ENCODE measurements at regions not wholly inside any gene's neighbourhood (a gene's known extent, or its start where the extent isn't known, plus 50 kb on each side); places are given as distances from the start of the nearest gene placed in this dataset.
"Not testable (repeated sequence)": the region's sequence is repeated elsewhere in the genome, so short reads cannot be mapped to it uniquely, and the experiment has no call there.

GRCh38 chr12:131639270-131639940 lies 71.5 kb upstream of the SFSWAP start:
- DNase-seq = no peak

GRCh38 chr12:131640525-131640924 lies 70.4 kb upstream of the SFSWAP start:
- DNase-seq = peak; percentile 47

- DNase-seq = no peak
Measured at GRCh38 chr12:131641315-131641714, 69.6 kb upstream of the SFSWAP start.

GRCh38 chr12:131642101-131642540 lies 68.8 kb upstream of the SFSWAP start:
- DNase-seq = no peak

- DNase-seq = no peak
Measured at GRCh38 chr12:131642771-131643170, 68.1 kb upstream of the SFSWAP start.

GRCh38 chr12:131643631-131644452 lies 67.0 kb upstream of the SFSWAP start:
- no peak for DNase-seq

GRCh38 chr12:131644481-131644880 lies 66.4 kb upstream of the SFSWAP start:
- DNase-seq = no peak

- not testable (repeated sequence) for DNase-seq
Measured at GRCh38 chr12:131644917-131645316, 66.0 kb upstream of the SFSWAP start.

- DNase-seq = not testable (repeated sequence)
Measured at GRCh38 chr12:131645557-131645956, 65.3 kb upstream of the SFSWAP start.

GRCh38 chr12:131646444-131646843 lies 64.4 kb upstream of the SFSWAP start:
- not testable (repeated sequence) for DNase-seq

- no peak for DNase-seq
Measured at GRCh38 chr12:131647667-131648066, 63.2 kb upstream of the SFSWAP start.

- not testable (repeated sequence) for DNase-seq
Measured at GRCh38 chr12:131655469-131656174, 55.3 kb upstream of the SFSWAP start.

- DNase-seq = not testable (repeated sequence)
Measured at GRCh38 chr12:131656796-131657195, 54.1 kb upstream of the SFSWAP start.

- DNase-seq = not testable (repeated sequence)
Measured at GRCh38 chr12:131658605-131659004, 52.3 kb upstream of the SFSWAP start.

GRCh38 chr12:131659484-131659883 lies 51.4 kb upstream of the SFSWAP start:
- not testable (repeated sequence) for DNase-seq

GRCh38 chr12:131659976-131660375 lies 50.9 kb upstream of the SFSWAP start:
- DNase-seq = not testable (repeated sequence)

GRCh38 chr12:131660401-131660800 lies 50.5 kb upstream of the SFSWAP start:
- not testable (repeated sequence) for DNase-seq
